Suprapubic skin (tissue), 4 donors: ENCODE measurements at regions not wholly inside any gene's neighbourhood (a gene's known extent, or its start where the extent isn't known, plus 50 kb on each side); places are given as distances from the start of the nearest gene placed in this dataset.

Experiments used
- DNase-seq, 2 donors: peaks; one replicate each; pipeline ENCODE4 v3.0.0-alpha.2; 2019; ENCODE audit warnings: low spot score in 2 of 2
- H3K27ac ChIP-seq: fragments of 200-600 bp; sonication (generic); one replicate; pipeline ENCODE4 v1.5.1; 2019
- H3K27me3 ChIP-seq: fragments of 200-600 bp; sonication (generic); one replicate; pipeline ENCODE4 v1.5.1; 2019
- H3K36me3 ChIP-seq: fragments of 200-600 bp; sonication (generic); one replicate; pipeline ENCODE4 v1.5.1; 2019
- H3K4me1 ChIP-seq: fragments of 200-600 bp; sonication (generic); one replicate; pipeline ENCODE4 v1.5.1; 2019
- H3K4me3 ChIP-seq: fragments of 200-600 bp; sonication (generic); one replicate; pipeline ENCODE4 v1.5.1; 2019; ENCODE audit warnings: mild to moderate bottlenecking
- H3K9me3 ChIP-seq: fragments of 200-600 bp; sonication (generic); one replicate; pipeline ENCODE4 v1.5.1; 2019
- EP300 ChIP-seq: sonication (generic); formaldehyde crosslinking; IDR thresholded peaks from one replicate; pipeline ENCODE4 v1.6.1; 2017; ENCODE audit warnings: antibody characterized with exemption
- POLR2A ChIP-seq, 2 donors: fragments of 450-650 bp; IDR thresholded peaks; one replicate each; pipeline ENCODE4 v1.6.1; 2017; ENCODE audit warnings: antibody characterized with exemption in 2 of 2, mild to moderate bottlenecking in 2 of 2, moderate library complexity in 2 of 2
- POLR2AphosphoS5 ChIP-seq, 3 donors: sonication (generic); formaldehyde crosslinking; IDR thresholded peaks; one replicate each; pipeline ENCODE4 v1.6.1; 2017; ENCODE audit warnings: antibody characterized with exemption in 3 of 3
- WGBS: methylation state at CpG from one replicate; pipeline ENCODE4 v1.1.5; 2018; 5-methylcytosine and 5-hydroxymethylcytosine counted together
- TF ChIP-seq, protein P1 (sequence below), 2 donors: fragments of 200-600 bp in 1 of 2; fragments of 450-650 bp in 1 of 2; sonication (generic) in 1 of 2; IDR thresholded peaks; one replicate each; pipeline ENCODE4 v1.5.1; 2016 to 2019; ENCODE audit warnings: antibody characterized with exemption in 2 of 2, mild to moderate bottlenecking in 1 of 2, moderate library complexity in 1 of 2

DNA sequence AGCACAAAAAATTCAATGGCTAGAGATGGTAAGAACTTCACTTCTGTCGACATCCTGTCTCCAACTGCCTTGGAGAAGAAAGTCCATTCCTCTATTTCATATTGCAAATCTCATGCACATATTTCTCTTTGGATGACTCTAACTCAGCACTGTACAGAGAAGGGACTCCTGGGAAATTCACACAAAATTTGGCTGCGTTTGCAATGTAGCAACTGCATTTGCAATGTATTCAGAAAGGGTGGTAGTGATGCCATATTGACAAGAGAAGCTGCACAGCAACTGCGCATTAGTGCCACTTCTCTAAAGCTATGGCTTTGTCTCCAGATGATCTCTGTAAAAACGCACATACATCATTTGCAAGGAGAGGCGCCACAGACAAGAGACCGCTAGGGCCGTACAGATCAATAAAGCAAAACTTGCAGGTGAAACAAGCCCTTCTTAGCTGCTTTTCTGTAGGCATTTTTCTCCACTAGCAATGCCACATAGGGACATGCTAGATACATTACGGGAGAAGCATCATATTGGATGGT, 389.5 kb downstream of the TCERG1L start:
- no peaks in the 10 kb centered on the region for H3K36me3 ChIP-seq
- TF ChIP-seq POLR2A (IDR thresholded peaks at IDR 0.05) (no peak), EP300 (no peak), POLR2AphosphoS5 (IDR thresholded peaks at IDR 0.05) (no peak)
- TF ChIP-seq, protein P1, sequence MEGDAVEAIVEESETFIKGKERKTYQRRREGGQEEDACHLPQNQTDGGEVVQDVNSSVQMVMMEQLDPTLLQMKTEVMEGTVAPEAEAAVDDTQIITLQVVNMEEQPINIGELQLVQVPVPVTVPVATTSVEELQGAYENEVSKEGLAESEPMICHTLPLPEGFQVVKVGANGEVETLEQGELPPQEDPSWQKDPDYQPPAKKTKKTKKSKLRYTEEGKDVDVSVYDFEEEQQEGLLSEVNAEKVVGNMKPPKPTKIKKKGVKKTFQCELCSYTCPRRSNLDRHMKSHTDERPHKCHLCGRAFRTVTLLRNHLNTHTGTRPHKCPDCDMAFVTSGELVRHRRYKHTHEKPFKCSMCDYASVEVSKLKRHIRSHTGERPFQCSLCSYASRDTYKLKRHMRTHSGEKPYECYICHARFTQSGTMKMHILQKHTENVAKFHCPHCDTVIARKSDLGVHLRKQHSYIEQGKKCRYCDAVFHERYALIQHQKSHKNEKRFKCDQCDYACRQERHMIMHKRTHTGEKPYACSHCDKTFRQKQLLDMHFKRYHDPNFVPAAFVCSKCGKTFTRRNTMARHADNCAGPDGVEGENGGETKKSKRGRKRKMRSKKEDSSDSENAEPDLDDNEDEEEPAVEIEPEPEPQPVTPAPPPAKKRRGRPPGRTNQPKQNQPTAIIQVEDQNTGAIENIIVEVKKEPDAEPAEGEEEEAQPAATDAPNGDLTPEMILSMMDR (IDR thresholded peaks at IDR 0.05), result no peak

DNA sequence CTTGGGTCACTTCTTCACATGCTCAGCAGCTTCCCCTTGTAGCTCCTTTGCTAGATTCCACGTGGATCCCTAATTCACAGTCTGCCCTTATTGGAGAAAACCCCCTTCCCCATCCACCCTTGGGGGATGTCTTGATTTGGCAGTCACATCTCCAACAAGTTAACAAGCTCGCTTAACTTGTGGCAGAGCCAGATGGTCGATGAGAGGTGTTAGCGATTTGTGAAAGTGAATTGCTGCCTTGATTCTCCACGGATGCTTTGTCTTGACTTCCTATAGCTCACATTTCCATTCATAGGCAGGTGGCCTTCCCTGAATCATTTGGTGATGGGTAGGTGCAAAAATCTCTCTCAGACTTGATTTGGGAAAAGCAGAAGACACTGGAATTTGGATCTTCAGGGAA, 387.9 kb downstream of the TCERG1L start:
- DNase-seq, result no peak
- Histone ChIP-seq H3K27me3 (peaks cover 6% of the 10 kb centered on the region), H3K27ac (no peak overlapping the region), H3K36me3 (no peaks in the 10 kb centered on the region), H3K9me3 (no peaks in the 10 kb centered on the region), H3K4me3 (no peak overlapping the region), H3K4me1 (no peaks in the 10 kb centered on the region)
- WGBS, result 71% methylated on average over 5 of the region's 5 CpGs
- TF ChIP-seq POLR2A (IDR thresholded peaks at IDR 0.05), result no peak
- no peak for TF ChIP-seq EP300
- TF ChIP-seq, protein P1 (IDR thresholded peaks at IDR 0.05), result no peak
- TF ChIP-seq POLR2AphosphoS5 (IDR thresholded peaks at IDR 0.05), result no peak

More for the DNA sequence above, 389.5 kb downstream of the TCERG1L start:
- no peak overlapping the region for H3K27ac ChIP-seq
- WGBS, result 91% methylated on average over 8 of the region's 8 CpGs
- H3K9me3 ChIP-seq, result no peaks in the 10 kb centered on the region
- no peaks in the 10 kb centered on the region for H3K4me1 ChIP-seq
- peaks cover 6% of the 10 kb centered on the region for H3K27me3 ChIP-seq
- DNase-seq, result no peak
- H3K4me3 ChIP-seq, result no peak overlapping the region

DNA sequence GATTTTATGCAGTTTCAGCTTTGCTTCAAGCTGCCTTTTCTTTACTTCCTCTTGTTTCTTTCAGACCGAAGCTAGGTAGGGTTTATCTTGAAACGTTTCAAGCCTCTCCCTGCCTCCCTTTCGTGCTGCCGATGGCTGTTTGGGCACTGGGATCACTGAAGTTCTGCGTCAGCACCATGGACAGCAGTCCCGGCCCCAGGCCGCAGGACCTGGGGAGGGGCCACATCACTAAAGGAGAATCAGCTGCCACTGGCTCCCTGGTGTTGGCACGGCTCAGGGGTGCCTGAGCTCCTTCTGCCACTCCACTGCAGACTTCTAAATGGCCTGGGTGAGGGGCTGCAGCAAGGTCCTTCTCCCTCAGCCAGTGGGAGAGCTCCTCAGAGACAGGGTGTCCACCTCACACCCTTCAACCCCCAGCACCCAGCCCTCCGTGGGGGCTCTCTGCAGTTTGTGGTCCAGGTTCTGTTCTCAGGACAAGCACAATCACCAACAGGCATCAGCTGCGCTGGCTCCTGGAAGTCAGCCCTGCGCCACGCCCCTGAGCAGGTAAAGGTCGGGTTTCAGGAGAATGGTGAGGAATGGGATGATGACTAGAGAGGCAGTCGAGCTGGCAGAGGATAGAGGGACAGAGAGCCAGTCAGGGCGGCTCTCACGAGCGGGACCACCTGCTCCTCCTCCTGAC, 387.2 kb downstream of the TCERG1L start:
- H3K4me1 ChIP-seq, result no peaks in the 10 kb centered on the region
- H3K9me3 ChIP-seq, result no peaks in the 10 kb centered on the region
- no peak overlapping the region for H3K27ac ChIP-seq
- no peak overlapping the region for H3K4me3 ChIP-seq
- TF ChIP-seq EP300 (no peak), POLR2AphosphoS5 (IDR thresholded peaks at IDR 0.05) (no peak), POLR2A (IDR thresholded peaks at IDR 0.05) (no peak)
- TF ChIP-seq, protein P1 (IDR thresholded peaks at IDR 0.05), result no peak
- no peak for DNase-seq
- no peaks in the 10 kb centered on the region for H3K36me3 ChIP-seq
- 19% methylated on average over 16 of the region's 17 CpGs for WGBS
- peaks cover 6% of the 10 kb centered on the region for H3K27me3 ChIP-seq

DNA sequence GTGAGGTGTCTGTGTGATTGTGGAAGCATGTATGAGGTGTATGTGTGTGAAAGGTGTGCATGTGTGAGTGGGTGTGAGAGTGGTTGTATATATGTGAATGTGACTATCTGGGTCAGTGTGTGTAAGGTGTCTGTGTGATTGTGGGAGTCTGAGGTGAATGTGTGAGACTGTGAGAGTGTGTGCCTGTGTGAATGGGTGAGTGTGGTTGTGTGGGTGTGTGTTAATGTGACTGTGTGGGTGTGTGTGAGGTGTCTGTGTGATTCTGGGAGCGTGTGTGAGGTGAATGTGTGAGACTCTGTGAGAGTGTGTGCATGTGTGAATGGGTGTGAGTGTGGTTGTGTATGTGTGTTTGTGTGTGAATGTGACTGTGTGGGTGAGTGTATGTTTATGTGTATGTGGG, 385.1 kb downstream of the TCERG1L start:
- 87% methylated on average over 1 of the region's 1 CpG for WGBS
- TF ChIP-seq POLR2A (IDR thresholded peaks at IDR 0.05), result no peak
- TF ChIP-seq EP300, result no peak
- TF ChIP-seq, protein P1 (IDR thresholded peaks at IDR 0.05), result no peak
- TF ChIP-seq POLR2AphosphoS5 (IDR thresholded peaks at IDR 0.05), result no peak
- Histone ChIP-seq H3K4me3 (no peak overlapping the region), H3K27me3 (peaks cover 11% of the 10 kb centered on the region), H3K27ac (no peak overlapping the region), H3K4me1 (no peaks in the 10 kb centered on the region), H3K36me3 (no peaks in the 10 kb centered on the region), H3K9me3 (no peaks in the 10 kb centered on the region)
- no peak for DNase-seq

DNA sequence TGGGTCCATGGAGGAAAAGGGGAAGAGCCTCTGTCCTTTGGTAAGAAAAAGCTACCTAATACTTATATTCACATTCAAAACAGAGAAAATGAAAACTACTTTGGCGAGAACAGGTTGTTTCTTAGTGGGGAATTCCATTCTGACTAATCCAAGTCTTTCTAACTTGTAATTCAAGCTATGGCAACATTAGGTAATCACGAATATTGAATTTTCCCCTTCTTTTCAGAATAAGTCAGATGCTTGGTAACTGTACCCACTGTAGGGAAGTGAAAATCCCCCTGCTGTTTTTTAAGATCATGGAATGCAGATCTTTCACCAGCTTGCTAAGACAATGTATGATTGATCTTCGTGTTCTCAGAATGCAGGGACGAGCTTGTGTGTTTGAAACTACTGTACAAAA, 384.4 kb downstream of the TCERG1L start:
- WGBS, result 30% methylated on average over 4 of the region's 4 CpGs
- H3K27me3 ChIP-seq, result peaks cover 6% of the 10 kb centered on the region

More for the DNA sequence above, 384.4 kb downstream of the TCERG1L start:
- TF ChIP-seq, protein P1 (IDR thresholded peaks at IDR 0.05), result no peak
- TF ChIP-seq POLR2A (IDR thresholded peaks at IDR 0.05), result no peak
- no peak for TF ChIP-seq EP300
- TF ChIP-seq POLR2AphosphoS5 (IDR thresholded peaks at IDR 0.05), result no peak
- no peak for DNase-seq
- Histone ChIP-seq H3K27ac (no peak overlapping the region), H3K9me3 (no peaks in the 10 kb centered on the region), H3K36me3 (no peaks in the 10 kb centered on the region), H3K4me1 (no peaks in the 10 kb centered on the region), H3K4me3 (no peak overlapping the region)
